ENCODE measurements at regions not wholly inside any gene's neighbourhood (a gene's known extent, or its start where the extent isn't known, plus 50 kb on each side); places are given as distances from the start of the nearest gene placed in this dataset.

DNA sequence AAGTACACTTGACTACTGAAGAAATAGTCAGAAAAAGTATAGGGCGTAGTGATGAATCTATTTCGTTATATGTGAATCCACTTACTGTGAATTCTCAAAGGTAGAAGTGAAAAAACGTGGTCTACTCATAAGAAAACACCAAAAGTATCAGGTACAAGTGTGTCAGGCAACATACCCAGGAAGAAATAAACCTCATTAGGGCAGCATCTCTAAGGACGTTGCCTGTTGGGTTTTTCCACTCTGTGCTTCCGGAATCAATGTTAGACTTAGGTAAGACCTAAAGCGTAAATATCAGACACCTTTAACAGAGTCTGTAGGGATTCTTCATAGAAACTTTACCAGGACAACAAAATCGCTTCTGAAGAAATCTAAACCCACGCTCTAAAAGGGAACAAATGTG lies 607.2 kb upstream of the EPHA7 start:
- TF ChIP-seq CTCF (IDR thresholded peaks at IDR 0.05; ENCODE audit: insufficient read depth, low read length, missing control alignments): no peak
- DNase-seq (ENCODE audit: low read depth, low spot score): no peak
- POLR2A ChIA-PET: no interaction called here
- H3K4me3 ChIP-seq (ENCODE audit: low read depth, low read length): no peak overlapping the region
- CTCF ChIA-PET: no interaction called here

GRCh38 chr6:94005835-94006234 lies 586.5 kb upstream of the EPHA7 start:
- no peak overlapping the region for H3K4me3 ChIP-seq (ENCODE audit: low read depth, low read length)
- no peak for DNase-seq (ENCODE audit: low read depth, low spot score)
- POLR2A ChIA-PET: no interaction called here
- no peak for TF ChIP-seq CTCF (IDR thresholded peaks at IDR 0.05; ENCODE audit: insufficient read depth, low read length, missing control alignments)
- CTCF ChIA-PET: no interaction called here

- no peak for DNase-seq (ENCODE audit: low read depth, low spot score)
- ChIA-PET POLR2A (no interaction called here), CTCF (no interaction called here)
- H3K4me3 ChIP-seq (ENCODE audit: low read depth, low read length): no peak overlapping the region
- no peak for TF ChIP-seq CTCF (IDR thresholded peaks at IDR 0.05; ENCODE audit: insufficient read depth, low read length, missing control alignments)
Measured at GRCh38 chr6:93992976-93993375, 573.6 kb upstream of the EPHA7 start.

- no peak for DNase-seq (ENCODE audit: low read depth, low spot score)
- ChIA-PET POLR2A (no interaction called here), CTCF (no interaction called here)
- no peak for TF ChIP-seq CTCF (IDR thresholded peaks at IDR 0.05; ENCODE audit: insufficient read depth, low read length, missing control alignments)
- no peak overlapping the region for H3K4me3 ChIP-seq (ENCODE audit: low read depth, low read length)
Measured at GRCh38 chr6:93989630-93990029, 570.3 kb upstream of the EPHA7 start.

GRCh38 chr6:93985953-93986352 lies 566.6 kb upstream of the EPHA7 start:
- no peak overlapping the region for H3K4me3 ChIP-seq (ENCODE audit: low read depth, low read length)
- DNase-seq (ENCODE audit: low read depth, low spot score): no peak
- ChIA-PET POLR2A (no interaction called here), CTCF (no interaction called here)
- TF ChIP-seq CTCF (IDR thresholded peaks at IDR 0.05; ENCODE audit: insufficient read depth, low read length, missing control alignments): no peak

- POLR2A ChIA-PET: no interaction called here
- H3K4me3 ChIP-seq (ENCODE audit: low read depth, low read length): no peak overlapping the region
- no peak for TF ChIP-seq CTCF (IDR thresholded peaks at IDR 0.05; ENCODE audit: insufficient read depth, low read length, missing control alignments)
- no peak for DNase-seq (ENCODE audit: low read depth, low spot score)
- CTCF ChIA-PET: no interaction called here
Measured at GRCh38 chr6:93975159-93975558, 555.8 kb upstream of the EPHA7 start.
